GM13976 (cell line): ENCODE measurements at regions not wholly inside any gene's neighbourhood (a gene's known extent, or its start where the extent isn't known, plus 50 kb on each side); places are given as distances from the start of the nearest gene placed in this dataset.

Experiments
- DNase-seq: peaks from one replicate; pipeline ENCODE4 v3.0.0; 2012; ENCODE audit warnings: low spot score
- in situ Hi-C: fragments of 300-500 bp; cut with MboI; formaldehyde crosslinking; loops from one replicate; pipeline ENCODE4 v1.12.0; 2022; ENCODE audit warnings: low sequenced_read_pairs, mixed read lengths, inconsistent platforms; ENCODE audit not compliant: unreplicated experiment
- TF ChIP-seq, protein P1 (sequence below): IDR thresholded peaks from 2 replicates; pipeline ENCODE4 v1.5.1; 2012; ENCODE audit warnings: borderline replicate concordance, mild to moderate bottlenecking; ENCODE audit not compliant: insufficient read depth; ENCODE audit errors: extremely low read depth, missing control alignments, control extremely low read depth

DNA sequence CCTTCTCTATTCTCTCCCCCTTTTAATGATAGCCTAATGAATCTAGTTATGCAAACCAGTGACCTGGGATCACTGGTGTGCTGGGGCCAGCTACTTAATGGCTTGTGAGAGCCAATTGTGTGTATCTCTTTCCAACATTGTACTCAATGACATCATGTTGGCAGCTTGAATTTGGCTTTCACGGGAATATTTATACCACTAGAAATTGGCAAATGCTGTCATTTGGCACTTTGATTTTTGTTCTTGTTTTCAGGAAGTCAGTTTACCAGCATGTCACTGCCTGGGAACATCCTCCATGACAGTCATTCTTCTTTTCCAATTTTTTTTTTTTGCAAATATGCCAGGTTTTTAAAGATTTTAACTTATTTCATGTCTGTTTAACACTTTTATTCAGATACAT is 1685.3 kb downstream of the STIM2 start:
- in situ Hi-C loops: no loop called here
- DNase-seq: no peak
- TF ChIP-seq, protein P1, sequence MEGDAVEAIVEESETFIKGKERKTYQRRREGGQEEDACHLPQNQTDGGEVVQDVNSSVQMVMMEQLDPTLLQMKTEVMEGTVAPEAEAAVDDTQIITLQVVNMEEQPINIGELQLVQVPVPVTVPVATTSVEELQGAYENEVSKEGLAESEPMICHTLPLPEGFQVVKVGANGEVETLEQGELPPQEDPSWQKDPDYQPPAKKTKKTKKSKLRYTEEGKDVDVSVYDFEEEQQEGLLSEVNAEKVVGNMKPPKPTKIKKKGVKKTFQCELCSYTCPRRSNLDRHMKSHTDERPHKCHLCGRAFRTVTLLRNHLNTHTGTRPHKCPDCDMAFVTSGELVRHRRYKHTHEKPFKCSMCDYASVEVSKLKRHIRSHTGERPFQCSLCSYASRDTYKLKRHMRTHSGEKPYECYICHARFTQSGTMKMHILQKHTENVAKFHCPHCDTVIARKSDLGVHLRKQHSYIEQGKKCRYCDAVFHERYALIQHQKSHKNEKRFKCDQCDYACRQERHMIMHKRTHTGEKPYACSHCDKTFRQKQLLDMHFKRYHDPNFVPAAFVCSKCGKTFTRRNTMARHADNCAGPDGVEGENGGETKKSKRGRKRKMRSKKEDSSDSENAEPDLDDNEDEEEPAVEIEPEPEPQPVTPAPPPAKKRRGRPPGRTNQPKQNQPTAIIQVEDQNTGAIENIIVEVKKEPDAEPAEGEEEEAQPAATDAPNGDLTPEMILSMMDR: no peak

DNA sequence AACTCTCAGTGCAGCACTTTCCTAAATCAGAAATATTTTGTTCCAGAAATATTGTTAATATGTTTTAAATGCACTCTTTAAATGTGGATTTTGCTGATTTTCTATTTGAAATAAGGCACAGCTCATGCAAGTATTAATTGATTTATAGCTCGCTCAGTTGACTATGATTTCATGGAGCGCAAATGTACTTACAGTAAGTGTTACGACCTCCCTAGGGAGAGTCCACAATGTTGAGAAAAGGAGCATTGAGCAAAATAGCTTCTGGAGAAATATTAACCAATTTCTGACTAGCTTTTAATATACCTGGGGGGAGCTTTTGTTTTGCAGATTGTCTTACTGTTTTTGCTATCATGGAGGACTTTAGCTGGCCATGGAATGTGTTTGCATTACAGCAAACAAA is 1687.5 kb downstream of the STIM2 start:
- DNase-seq: no peak
- in situ Hi-C loops: no loop called here
- TF ChIP-seq, protein P1: no peak

DNA sequence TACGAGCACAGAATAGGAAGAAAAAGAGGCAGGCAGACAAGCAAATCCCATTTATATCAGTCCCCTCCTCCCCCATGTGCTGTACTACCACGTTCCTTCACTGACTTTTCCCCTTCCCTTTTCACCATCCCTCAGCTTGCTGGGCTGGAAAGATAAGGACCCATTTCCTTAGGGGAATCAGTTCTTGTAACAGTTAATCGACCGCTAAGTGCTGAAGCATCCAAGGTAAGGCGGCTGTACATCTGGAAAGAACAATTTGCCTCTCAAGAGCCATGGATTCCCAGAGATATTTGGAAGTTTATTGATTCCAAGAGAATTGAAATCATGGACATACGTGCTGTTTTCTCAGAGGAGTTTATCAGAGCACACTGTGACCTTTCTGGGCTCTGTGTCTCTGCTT is 1688.0 kb downstream of the STIM2 start:
- TF ChIP-seq, protein P1: no peak
- no peak for DNase-seq
- in situ Hi-C loops: no loop called here

DNA sequence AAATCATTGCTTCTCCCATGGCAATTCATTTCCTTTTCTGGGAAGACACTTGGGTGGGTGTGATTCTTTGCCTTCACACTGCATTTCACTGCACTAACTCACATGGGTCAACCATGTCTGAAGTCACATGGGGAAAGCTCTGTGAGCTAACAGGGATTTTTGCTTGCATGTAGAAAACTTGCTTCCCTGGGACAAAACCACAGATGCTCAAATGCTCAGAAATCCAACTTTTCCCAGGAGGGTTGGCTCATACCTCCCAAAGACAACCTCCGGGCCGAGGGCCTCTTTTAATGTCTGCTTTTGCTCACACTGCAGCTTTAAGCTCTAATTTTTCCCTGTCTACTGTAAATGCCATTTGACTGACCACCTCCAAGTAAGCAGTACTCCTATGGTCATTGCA is 1695.2 kb downstream of the STIM2 start:
- DNase-seq: no peak
- TF ChIP-seq, protein P1: no peak
- in situ Hi-C loops: no loop called here

DNA sequence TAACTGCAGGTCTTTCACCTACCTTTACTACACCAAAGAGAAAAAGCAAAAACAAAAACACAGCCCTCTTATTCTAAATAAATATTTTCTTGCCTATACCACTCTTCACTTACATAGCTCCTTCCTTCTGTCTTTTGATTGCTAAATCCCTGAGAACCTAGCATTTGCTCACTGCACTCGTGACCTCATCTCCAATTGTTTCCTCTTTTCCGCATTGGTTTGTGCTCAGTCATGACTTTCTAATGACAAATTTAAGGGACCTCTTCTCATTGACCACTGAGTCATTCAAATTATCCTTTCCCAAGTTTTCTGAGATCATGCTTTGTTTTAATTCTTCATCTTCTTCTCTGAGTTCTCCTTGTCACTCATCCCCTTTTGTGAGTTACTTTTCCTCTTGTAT is 1697.1 kb downstream of the STIM2 start:
- in situ Hi-C loops: no loop called here
- no peak for DNase-seq
- TF ChIP-seq, protein P1: no peak

DNA sequence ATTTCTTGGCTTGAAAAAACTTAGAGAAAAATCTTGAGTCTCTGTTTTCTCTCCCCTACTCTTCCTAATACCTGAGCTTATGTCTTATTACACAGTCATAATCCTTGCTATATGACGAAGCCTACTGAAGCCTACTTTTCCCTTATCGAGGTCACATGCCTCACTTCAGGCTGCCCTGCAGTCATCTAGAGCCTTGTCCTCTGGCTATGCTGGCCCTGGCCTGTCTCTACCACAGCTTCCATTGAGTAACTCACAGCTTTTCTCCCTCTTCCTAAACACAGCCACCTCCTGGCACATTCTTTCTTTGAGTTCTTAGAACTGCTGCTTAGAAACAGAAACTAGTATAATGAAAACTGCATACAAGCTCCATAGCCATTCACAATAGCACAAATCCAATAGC is 1698.3 kb downstream of the STIM2 start:
- TF ChIP-seq, protein P1: no peak
- in situ Hi-C loops: no loop called here
- no peak for DNase-seq

DNA sequence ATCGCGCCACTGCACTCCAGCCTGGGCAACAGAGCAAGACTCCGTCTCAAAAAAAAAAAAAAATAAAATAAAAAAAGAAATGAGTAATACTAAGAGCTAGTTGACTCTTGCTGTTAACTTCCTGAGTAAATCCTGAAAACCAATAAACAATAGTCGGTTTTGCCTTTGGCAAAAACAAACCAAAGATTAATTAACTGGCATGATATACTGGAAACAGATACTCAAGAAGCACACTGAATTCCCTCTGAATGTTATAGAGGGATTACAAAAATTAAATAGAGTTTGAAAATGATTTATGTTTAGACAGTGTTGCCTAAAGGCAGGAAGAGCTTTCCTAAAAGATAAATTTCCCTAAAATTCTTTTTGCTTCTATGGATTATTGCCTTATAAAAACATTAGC is 1702.3 kb downstream of the STIM2 start:
- DNase-seq: no peak
- in situ Hi-C loops: no loop called here
- TF ChIP-seq, protein P1: no peak
